KBM-7 (cell line): ENCODE measurements at regions not wholly inside any gene's neighbourhood (a gene's known extent, or its start where the extent isn't known, plus 50 kb on each side); places are given as distances from the start of the nearest gene placed in this dataset.
"Not testable (repeated sequence)": the region's sequence is repeated elsewhere in the genome, so short reads cannot be mapped to it uniquely, and the experiment has no call there.

Source experiments
- DNase-seq: peaks from one replicate; pipeline ENCODE4 v3.0.0-alpha.2; 2015
- in situ Hi-C: fragments of 300-500 bp; cut with MboI; formaldehyde crosslinking; loops from 2 replicates; pipeline ENCODE4 v1.14.3; 2020; ENCODE audit warnings: low sequenced_read_pairs, low pct_unique_long_range_greater_than_20kb, mixed read lengths

- in situ Hi-C loops: no loop called here
- no peak for DNase-seq
Measured at GRCh38 chr15:20349774-20350498, 191.7 kb downstream of the GOLGA6L6 start.

- no peak for DNase-seq
- in situ Hi-C loops: no loop called here
Measured at GRCh38 chr15:20348900-20349773, 192.5 kb downstream of the GOLGA6L6 start.

GRCh38 chr15:20348291-20348899, 193.2 kb downstream of the GOLGA6L6 start:
- DNase-seq: no peak
- in situ Hi-C loops: no loop called here

- in situ Hi-C loops: no loop called here
Measured at GRCh38 chr15:20346082-20346805, 195.4 kb downstream of the GOLGA6L6 start.

GRCh38 chr15:20345401-20345958, 196.1 kb downstream of the GOLGA6L6 start:
- no peak for DNase-seq
- in situ Hi-C loops: no loop called here

More at GRCh38 chr15:20346082-20346805, 195.4 kb downstream of the GOLGA6L6 start:
- no peak for DNase-seq

- in situ Hi-C loops: no loop called here
- DNase-seq: no peak
Measured at GRCh38 chr15:20344601-20345400, 196.8 kb downstream of the GOLGA6L6 start.

GRCh38 chr15:20343395-20344211, 198.0 kb downstream of the GOLGA6L6 start:
- DNase-seq, in situ Hi-C loops: not testable (repeated sequence)

GRCh38 chr15:20342601-20343394, 198.8 kb downstream of the GOLGA6L6 start:
- DNase-seq, in situ Hi-C loops: not testable (repeated sequence)

- in situ Hi-C loops: no loop called here
- no peak for DNase-seq
Measured at GRCh38 chr15:20341901-20342600, 199.5 kb downstream of the GOLGA6L6 start.

- DNase-seq: no peak
- in situ Hi-C loops: no loop called here
Measured at GRCh38 chr15:20340931-20341661, 200.5 kb downstream of the GOLGA6L6 start.

GRCh38 chr15:20340331-20340811, 201.2 kb downstream of the GOLGA6L6 start:
- in situ Hi-C loops: no loop called here
- DNase-seq: no peak

GRCh38 chr15:20339086-20339791, 202.4 kb downstream of the GOLGA6L6 start:
- in situ Hi-C loops: not testable (repeated sequence)
- peak; percentile 1 for DNase-seq

- in situ Hi-C loops, DNase-seq: not testable (repeated sequence)
Measured at GRCh38 chr15:20338671-20339070, 202.9 kb downstream of the GOLGA6L6 start.

GRCh38 chr15:20337238-20337637, 204.4 kb downstream of the GOLGA6L6 start:
- in situ Hi-C loops, DNase-seq: not testable (repeated sequence)

GRCh38 chr15:20334451-20334850, 207.1 kb downstream of the GOLGA6L6 start:
- DNase-seq, in situ Hi-C loops: not testable (repeated sequence)
